ENCODE measurements at regions not wholly inside any gene's neighbourhood (a gene's known extent, or its start where the extent isn't known, plus 50 kb on each side); places are given as distances from the start of the nearest gene placed in this dataset.

- no peak for DNase-seq (ENCODE audit: low spot score)
These were observed 224.1 kb downstream of the IGSF11 start for GRCh38 chr3:118810499-118811035.

DNA sequence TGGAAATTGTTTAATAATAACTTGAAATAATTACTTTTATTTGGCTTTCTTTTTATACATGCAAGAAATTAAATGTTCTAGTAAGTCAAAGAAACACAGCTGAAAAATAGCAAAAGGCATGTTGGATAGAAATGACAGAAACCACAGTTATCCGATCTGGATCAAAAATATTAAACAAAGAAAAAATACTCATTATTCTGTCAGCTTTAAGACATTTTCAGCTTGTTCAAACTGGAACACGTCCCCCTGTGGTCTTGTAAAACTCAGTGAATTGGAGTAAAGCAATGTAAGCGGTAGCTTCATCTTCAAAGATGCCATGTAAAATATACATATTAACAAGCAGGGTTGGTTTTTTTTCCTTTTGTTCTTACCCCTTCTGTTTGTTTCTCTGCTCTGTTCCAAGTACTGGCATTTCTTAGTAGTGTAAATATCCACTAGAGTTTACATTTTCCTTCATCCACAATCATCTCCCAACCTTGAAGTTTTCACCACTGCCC is 223.4 kb downstream of the IGSF11 start:
- no peak for DNase-seq (ENCODE audit: low spot score)

GRCh38 chr3:118813472-118813871 is 221.2 kb downstream of the IGSF11 start:
- DNase-seq (ENCODE audit: low spot score): no peak

DNA sequence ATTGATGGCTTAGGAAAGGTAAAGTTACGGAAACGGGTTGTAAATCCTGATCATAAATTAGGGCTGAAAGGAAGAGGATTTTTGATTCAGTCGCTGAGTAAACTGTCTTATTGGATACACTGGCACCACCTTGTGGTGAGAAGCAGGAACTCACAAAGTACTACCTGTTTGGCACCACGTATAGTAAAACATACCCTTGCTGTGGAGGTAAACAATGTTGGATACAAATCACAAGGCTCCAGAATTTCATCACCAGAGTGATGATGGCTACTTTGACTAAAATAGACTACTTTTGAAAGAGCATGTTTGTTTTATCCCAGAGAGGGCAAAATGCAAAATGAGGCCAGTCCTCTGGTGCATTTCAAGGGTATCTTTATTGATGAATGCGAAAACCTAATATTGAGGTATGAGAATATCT is 216.9 kb downstream of the IGSF11 start:
- DNase-seq (ENCODE audit: low spot score): peak; percentile 72

DNA sequence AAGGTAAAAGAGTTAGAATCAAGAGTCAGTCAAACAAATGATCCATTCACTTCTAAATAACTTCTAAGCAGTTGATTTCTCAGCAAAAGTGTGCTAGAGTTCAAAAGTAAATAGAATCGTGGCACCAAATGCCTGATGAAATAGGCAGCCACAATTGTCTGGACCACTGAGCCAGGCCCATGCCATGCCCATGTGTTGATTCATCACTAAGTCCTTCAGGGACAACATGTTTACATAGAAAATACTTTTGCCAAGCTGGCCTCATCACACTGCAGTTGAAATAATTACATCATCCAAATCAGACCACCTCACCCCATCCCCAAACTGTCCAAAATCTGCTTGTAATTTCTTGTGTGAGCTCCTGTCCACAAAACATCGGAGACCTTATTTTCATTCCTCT is 216.3 kb downstream of the IGSF11 start:
- peak; percentile 46 for DNase-seq (ENCODE audit: low spot score)

- DNase-seq (ENCODE audit: low spot score): no peak
These were observed 211.0 kb downstream of the IGSF11 start for GRCh38 chr3:118823626-118824025.

- no peak for DNase-seq (ENCODE audit: low spot score)
These were observed 207.2 kb downstream of the IGSF11 start for GRCh38 chr3:118827446-118827845.

GRCh38 chr3:118828351-118828750 is 206.3 kb downstream of the IGSF11 start:
- DNase-seq (ENCODE audit: low spot score): no peak

DNA sequence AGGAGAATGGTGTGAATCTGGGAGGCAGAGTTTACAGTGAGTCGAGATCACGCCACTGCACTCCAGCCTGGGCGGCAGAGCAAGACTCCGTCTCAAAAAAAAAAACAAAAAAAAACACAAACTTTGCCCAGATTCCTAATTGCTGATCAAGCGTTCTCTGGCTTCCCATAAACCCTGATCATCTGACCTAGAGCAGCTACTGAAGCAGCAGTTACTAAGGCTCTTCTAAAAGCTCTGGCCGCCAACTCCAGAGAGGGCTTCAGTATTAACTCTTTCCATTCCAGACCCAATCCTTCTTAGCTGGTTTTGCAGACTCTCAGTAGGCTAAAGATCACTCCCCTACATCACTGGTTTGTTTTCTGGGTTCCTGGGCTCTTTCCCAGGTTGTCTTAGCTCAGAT is 201.6 kb downstream of the IGSF11 start:
- DNase-seq (ENCODE audit: low spot score): no peak

DNA sequence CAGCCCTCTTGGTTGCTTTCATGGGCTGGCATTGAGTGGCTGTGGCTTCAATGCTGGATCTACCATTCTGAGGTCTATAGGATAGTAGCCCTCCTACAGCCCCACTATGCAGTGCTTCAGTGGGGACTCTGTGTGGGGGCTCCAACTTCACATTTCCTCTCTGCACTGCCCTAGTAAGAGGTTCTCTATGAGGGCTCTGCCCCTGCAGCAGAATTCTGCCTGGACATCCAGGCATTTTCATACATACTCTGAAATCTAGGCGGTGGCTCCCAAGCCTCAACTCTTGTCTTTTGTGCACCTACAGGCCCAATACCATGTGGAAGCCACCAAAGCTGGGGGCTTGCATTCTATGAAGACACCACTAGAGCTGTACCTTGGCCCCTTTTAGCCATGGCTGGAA is 195.8 kb downstream of the IGSF11 start:
- DNase-seq (ENCODE audit: low spot score): no peak

- no peak for DNase-seq (ENCODE audit: low spot score)
These were observed 192.3 kb downstream of the IGSF11 start for GRCh38 chr3:118842147-118842863.

- DNase-seq (ENCODE audit: low spot score): no peak
These were observed 188.5 kb downstream of the IGSF11 start for GRCh38 chr3:118846176-118846575.
